ENCODE measurements at regions not wholly inside any gene's neighbourhood (a gene's known extent, or its start where the extent isn't known, plus 50 kb on each side); places are given as distances from the start of the nearest gene placed in this dataset.

DNA sequence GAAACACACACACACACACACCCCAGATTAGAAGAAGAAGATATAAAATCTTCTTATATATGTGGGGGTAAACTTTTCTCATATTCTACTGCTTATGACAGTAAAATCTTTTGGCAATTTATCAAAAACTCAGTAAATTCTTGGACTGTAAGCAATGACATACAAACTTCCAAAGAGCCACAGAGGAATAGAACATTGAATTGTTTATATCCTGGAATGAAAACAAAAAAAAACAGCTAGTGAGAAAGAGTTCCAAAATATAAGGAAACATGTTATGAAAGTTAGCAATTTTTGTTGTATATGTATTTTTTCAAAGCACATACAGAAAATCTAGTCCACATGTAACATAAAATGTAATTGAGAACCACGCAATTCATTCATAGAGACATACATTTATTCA is 764.9 kb downstream of the DSC3 start:
- in situ Hi-C loops (cut with MboI; ENCODE audit: low sequenced_read_pairs, unreplicated experiment), result no loop called here
- no peak for DNase-seq (ENCODE audit: low spot score)
- no peak for TF ChIP-seq CTCF (IDR thresholded peaks at IDR 0.05; ENCODE audit: borderline replicate concordance, control extremely low read depth, extremely low read depth, insufficient read depth, missing control alignments)

GRCh38 chr18:30271716-30272115 is 770.8 kb downstream of the DSC3 start:
- no peak for TF ChIP-seq CTCF (IDR thresholded peaks at IDR 0.05; ENCODE audit: borderline replicate concordance, control extremely low read depth, extremely low read depth, insufficient read depth, missing control alignments)
- in situ Hi-C loops (cut with MboI; ENCODE audit: low sequenced_read_pairs, unreplicated experiment), result no loop called here
- DNase-seq (ENCODE audit: low spot score), result no peak

DNA sequence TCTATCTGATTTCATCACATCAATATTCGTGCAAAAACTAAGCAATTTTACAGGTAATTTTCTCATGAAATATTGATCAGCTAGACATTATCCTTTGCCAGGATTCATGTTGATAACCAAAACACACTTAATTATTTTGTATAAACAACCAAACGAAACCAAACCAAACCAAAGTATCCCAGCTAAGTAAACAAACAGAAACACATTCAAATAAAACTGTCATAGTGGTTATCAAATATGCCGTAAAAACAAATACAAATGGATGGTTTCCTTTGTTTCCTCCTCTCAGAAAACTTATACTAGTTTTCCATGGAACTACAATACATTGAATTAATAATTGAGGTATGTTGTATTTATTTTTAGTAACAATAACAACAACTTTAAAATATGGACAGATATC is 777.4 kb downstream of the DSC3 start:
- TF ChIP-seq CTCF (IDR thresholded peaks at IDR 0.05; ENCODE audit: borderline replicate concordance, control extremely low read depth, extremely low read depth, insufficient read depth, missing control alignments), result no peak
- in situ Hi-C loops (cut with MboI; ENCODE audit: low sequenced_read_pairs, unreplicated experiment), result no loop called here
- DNase-seq (ENCODE audit: low spot score), result no peak

- DNase-seq (ENCODE audit: low spot score), result no peak
- in situ Hi-C loops (cut with MboI; ENCODE audit: low sequenced_read_pairs, unreplicated experiment), result no loop called here
- no peak for TF ChIP-seq CTCF (IDR thresholded peaks at IDR 0.05; ENCODE audit: borderline replicate concordance, control extremely low read depth, extremely low read depth, insufficient read depth, missing control alignments)
Observed at GRCh38 chr18:30254331-30254730, 788.2 kb downstream of the DSC3 start.

DNA sequence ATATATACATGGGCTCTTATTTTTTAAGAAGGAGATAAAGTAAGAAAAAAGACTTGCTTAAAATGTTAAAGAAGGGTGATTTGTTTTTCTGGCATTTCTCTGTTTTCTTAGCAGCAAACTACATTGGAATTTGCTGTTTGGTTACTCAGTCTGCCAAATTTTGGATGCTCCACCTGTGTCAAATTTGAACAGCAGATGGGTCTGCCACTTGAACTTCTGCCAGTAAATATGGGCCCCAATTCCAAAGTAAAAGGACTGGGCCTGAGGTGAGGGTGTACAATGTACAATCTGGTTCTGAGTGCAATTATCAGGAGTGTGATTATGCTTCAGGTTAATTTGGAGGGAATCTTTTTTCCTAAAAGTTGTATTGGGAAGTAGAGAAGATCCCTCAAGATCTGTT is 794.5 kb downstream of the DSC3 start:
- DNase-seq (ENCODE audit: low spot score), result no peak
- TF ChIP-seq CTCF (IDR thresholded peaks at IDR 0.05; ENCODE audit: borderline replicate concordance, control extremely low read depth, extremely low read depth, insufficient read depth, missing control alignments), result no peak
- in situ Hi-C loops (cut with MboI; ENCODE audit: low sequenced_read_pairs, unreplicated experiment), result no loop called here

GRCh38 chr18:30245766-30246455 is 796.6 kb downstream of the DSC3 start:
- no peak for TF ChIP-seq CTCF (IDR thresholded peaks at IDR 0.05; ENCODE audit: borderline replicate concordance, control extremely low read depth, extremely low read depth, insufficient read depth, missing control alignments)
- no peak for DNase-seq (ENCODE audit: low spot score)
- in situ Hi-C loops (cut with MboI; ENCODE audit: low sequenced_read_pairs, unreplicated experiment), result no loop called here
